MCF 10A (cell line): ENCODE measurements at regions not wholly inside any gene's neighbourhood (a gene's known extent, or its start where the extent isn't known, plus 50 kb on each side); places are given as distances from the start of the nearest gene placed in this dataset.

Source experiments
- BruUV-seq: library from RNA; stranded (reverse); fragments of 400-500 nt; replicated peaks from 2 replicates; lab custom pipeline; 2021; lab: Mats Ljungman, UMichigan
- CTCF ChIA-PET: fragments of 300-600 bp; sonication (Branson Sonifier 250); formaldehyde crosslinking; extraction: SDS; loops from one replicate; lab custom pipeline; 2021; ENCODE audit warnings: antibody characterized with exemption, inconsistent platforms; lab: Yijun Ruan, JAX
- POLR2A ChIA-PET: fragments of 300-600, 350-650 bp; sonication (Branson Sonifier 250); formaldehyde crosslinking; extraction: SDS; loops from one replicate; lab custom pipeline; 2020; ENCODE audit warnings: antibody characterized with exemption, inconsistent platforms; lab: Yijun Ruan, JAX
- DNase-seq: peaks from one replicate; pipeline ENCODE4 v3.0.0-alpha.2; 2018; ENCODE audit not compliant: unreplicated experiment
- H3K27ac Mint-ChIP-seq: one replicate; pipeline ENCODE4 v1.8.0; 2022; ENCODE audit warnings: mild to moderate bottlenecking, low read depth, mixed read lengths; ENCODE audit not compliant: unreplicated experiment
- H3K27me3 Mint-ChIP-seq: one replicate; pipeline ENCODE4 v1.8.0; 2022; ENCODE audit warnings: mixed read lengths; ENCODE audit not compliant: insufficient read depth, unreplicated experiment
- H3K36me3 Mint-ChIP-seq: one replicate; pipeline ENCODE4 v1.8.0; 2022; ENCODE audit warnings: mild to moderate bottlenecking, moderate library complexity, mixed read lengths; ENCODE audit not compliant: insufficient read depth, unreplicated experiment
- H3K4me1 Mint-ChIP-seq: one replicate; pipeline ENCODE4 v1.8.0; 2022; ENCODE audit warnings: mixed read lengths; ENCODE audit not compliant: insufficient read depth, unreplicated experiment
- H3K4me3 Mint-ChIP-seq: one replicate; pipeline ENCODE4 v1.8.0; 2022; ENCODE audit warnings: mild to moderate bottlenecking, moderate library complexity, mixed read lengths; ENCODE audit not compliant: unreplicated experiment
- H3K9me3 Mint-ChIP-seq: one replicate; pipeline ENCODE4 v1.8.0; 2022; ENCODE audit warnings: mixed read lengths; ENCODE audit not compliant: unreplicated experiment
- CTCF ChIP-seq: fragments of 200-600 bp; IDR thresholded peaks from one replicate; pipeline ENCODE4 v1.8.0; 2022; ENCODE audit warnings: antibody characterized with exemption, mild to moderate bottlenecking; ENCODE audit not compliant: unreplicated experiment
- intact Hi-C: fragments of 100-400 bp; cut with micrococcal nuclease; formaldehyde crosslinking; loops from 2 replicates; pipeline ENCODE4 v1.14.1; 2022

GRCh38 chr2:234796045-234796591 is 155.7 kb upstream of the SH3BP4 start:
- intact Hi-C loops, result no loop called here
- BruUV-seq, result no TSS peak
- Mint-ChIP-seq H3K27ac (no peak overlapping the region), H3K4me1 (no peaks in the 10 kb centered on the region), H3K36me3 (no peaks in the 10 kb centered on the region), H3K9me3 (no peaks in the 10 kb centered on the region), H3K4me3 (no peak overlapping the region), H3K27me3 (peaks cover 13% of the 10 kb centered on the region)
- CTCF ChIA-PET, result no interaction called here
- DNase-seq, result no peak
- TF ChIP-seq CTCF, result no peak
- POLR2A ChIA-PET, result no interaction called here

- Mint-ChIP-seq H3K36me3 (no peaks in the 10 kb centered on the region), H3K4me1 (no peaks in the 10 kb centered on the region), H3K27ac (no peak overlapping the region), H3K4me3 (no peak overlapping the region), H3K9me3 (no peaks in the 10 kb centered on the region), H3K27me3 (peaks cover 13% of the 10 kb centered on the region)
- no peak for DNase-seq
- TF ChIP-seq CTCF, result no peak
- ChIA-PET POLR2A (no interaction called here), CTCF (interaction anchor here (0.6 kb wide), 2 partner anchors 29 to 141 kb away, joined by 3 read pairs; no protein-coding TSS in a partner anchor)
- no TSS peak for BruUV-seq
- intact Hi-C loops, result no loop called here
These were observed 156.4 kb upstream of the SH3BP4 start for GRCh38 chr2:234795272-234795920.

GRCh38 chr2:234794866-234795265 is 157.0 kb upstream of the SH3BP4 start:
- no peak for DNase-seq
- BruUV-seq, result no TSS peak
- CTCF ChIA-PET, result interaction anchor here (0.6 kb wide), 3 partner anchors 29 to 320 kb away, joined by 3 to 4 read pairs (median 3); no protein-coding TSS in a partner anchor
- TF ChIP-seq CTCF, result no peak
- POLR2A ChIA-PET, result no interaction called here
- Mint-ChIP-seq H3K4me1 (no peaks in the 10 kb centered on the region), H3K27ac (no peak overlapping the region), H3K9me3 (no peaks in the 10 kb centered on the region), H3K4me3 (no peak overlapping the region), H3K27me3 (peaks cover 13% of the 10 kb centered on the region), H3K36me3 (no peaks in the 10 kb centered on the region)
- intact Hi-C loops, result no loop called here

GRCh38 chr2:234793212-234793785 is 158.5 kb upstream of the SH3BP4 start:
- no peak for TF ChIP-seq CTCF
- ChIA-PET POLR2A (no interaction called here), CTCF (interaction anchor here (0.6 kb wide), 1 partner anchor 259 kb away, joined by 4 read pairs; no protein-coding TSS in a partner anchor)
- BruUV-seq, result no TSS peak
- no peaks in the 10 kb centered on the region for H3K36me3 Mint-ChIP-seq
- peaks cover 13% of the 10 kb centered on the region for H3K27me3 Mint-ChIP-seq
- DNase-seq, result no peak
- no peak overlapping the region for H3K4me3 Mint-ChIP-seq
- H3K4me1 Mint-ChIP-seq, result no peaks in the 10 kb centered on the region
- intact Hi-C loops, result no loop called here
- H3K27ac Mint-ChIP-seq, result no peak overlapping the region
- no peaks in the 10 kb centered on the region for H3K9me3 Mint-ChIP-seq
